Skeletal muscle satellite cell (primary cell): ENCODE measurements at regions not wholly inside any gene's neighbourhood (a gene's known extent, or its start where the extent isn't known, plus 50 kb on each side); places are given as distances from the start of the nearest gene placed in this dataset.

Source experiments
- H3K27me3 ChIP-seq: 2 replicates; pipeline ENCODE4 v1.7.0; 2013; ENCODE audit warnings: low read length; ENCODE audit not compliant: control insufficient read depth, insufficient read depth
- H3K36me3 ChIP-seq: 2 replicates; pipeline ENCODE4 v1.7.0; 2013; ENCODE audit warnings: mild to moderate bottlenecking, control low read depth, low read length; ENCODE audit not compliant: insufficient read depth
- H3K4me1 ChIP-seq: 2 replicates; pipeline ENCODE4 v1.7.0; 2013; ENCODE audit warnings: low read length; ENCODE audit not compliant: control insufficient read depth, insufficient read depth
- H3K4me2 ChIP-seq: 2 replicates; pipeline ENCODE4 v1.7.0; 2013; ENCODE audit warnings: mild to moderate bottlenecking, low read length
- H3K4me3 ChIP-seq: 2 replicates; pipeline ENCODE4 v1.7.0; 2013; ENCODE audit warnings: low read length
- H3K9ac ChIP-seq: 2 replicates; pipeline ENCODE4 v1.7.0; 2013; ENCODE audit warnings: mild to moderate bottlenecking, low read depth, low read length, moderate library complexity
- H3K9me3 ChIP-seq: replicated peaks from 2 replicates; pipeline ENCODE4 v1.7.0; 2013; ENCODE audit warnings: mild to moderate bottlenecking, control low read depth, low read length

GRCh38 chr2:157067562-157067961 lies 189.9 kb upstream of the GALNT5 start:
- Histone ChIP-seq H3K9me3 (no peaks in the 10 kb centered on the region), H3K4me3 (no peak overlapping the region), H3K4me2 (no peak overlapping the region), H3K9ac (no peak overlapping the region), H3K4me1 (no peaks in the 10 kb centered on the region), H3K27me3 (no peaks in the 10 kb centered on the region), H3K36me3 (no peaks in the 10 kb centered on the region)

- no peaks in the 10 kb centered on the region for H3K36me3 ChIP-seq
- H3K4me3 ChIP-seq, result no peak overlapping the region
- H3K9me3 ChIP-seq, result no peaks in the 10 kb centered on the region
- H3K4me2 ChIP-seq, result no peak overlapping the region
- no peaks in the 10 kb centered on the region for H3K4me1 ChIP-seq
- no peaks in the 10 kb centered on the region for H3K27me3 ChIP-seq
- H3K9ac ChIP-seq, result no peak overlapping the region
Measured at GRCh38 chr2:157068237-157068636, 189.3 kb upstream of the GALNT5 start.

- no peaks in the 10 kb centered on the region for H3K27me3 ChIP-seq
- no peaks in the 10 kb centered on the region for H3K9me3 ChIP-seq
- no peaks in the 10 kb centered on the region for H3K4me1 ChIP-seq
- H3K36me3 ChIP-seq, result no peaks in the 10 kb centered on the region
- no peak overlapping the region for H3K4me3 ChIP-seq
- H3K4me2 ChIP-seq, result no peak overlapping the region
- H3K9ac ChIP-seq, result no peak overlapping the region
Measured at GRCh38 chr2:157075924-157076323, 181.6 kb upstream of the GALNT5 start.

GRCh38 chr2:157076526-157077161 lies 180.9 kb upstream of the GALNT5 start:
- Histone ChIP-seq H3K4me1 (no peaks in the 10 kb centered on the region), H3K9ac (no peak overlapping the region), H3K4me2 (no peak overlapping the region), H3K27me3 (no peaks in the 10 kb centered on the region), H3K9me3 (no peaks in the 10 kb centered on the region), H3K36me3 (no peaks in the 10 kb centered on the region), H3K4me3 (no peak overlapping the region)

GRCh38 chr2:157077753-157078350 lies 179.7 kb upstream of the GALNT5 start:
- Histone ChIP-seq H3K4me3 (no peak overlapping the region), H3K27me3 (no peaks in the 10 kb centered on the region), H3K4me2 (no peak overlapping the region)

GRCh38 chr2:157082950-157083349 lies 174.6 kb upstream of the GALNT5 start:
- no peaks in the 10 kb centered on the region for H3K9me3 ChIP-seq
- H3K4me1 ChIP-seq, result peaks cover 5% of the 10 kb centered on the region
- no peaks in the 10 kb centered on the region for H3K27me3 ChIP-seq
- no peak overlapping the region for H3K4me2 ChIP-seq
- H3K4me3 ChIP-seq, result no peak overlapping the region
- H3K9ac ChIP-seq, result no peak overlapping the region
- no peaks in the 10 kb centered on the region for H3K36me3 ChIP-seq

More at GRCh38 chr2:157077753-157078350, 179.7 kb upstream of the GALNT5 start:
- H3K9ac ChIP-seq, result no peak overlapping the region
- H3K4me1 ChIP-seq, result no peaks in the 10 kb centered on the region
- H3K9me3 ChIP-seq, result no peaks in the 10 kb centered on the region
- H3K36me3 ChIP-seq, result no peaks in the 10 kb centered on the region

- no peaks in the 10 kb centered on the region for H3K36me3 ChIP-seq
- no peaks in the 10 kb centered on the region for H3K9me3 ChIP-seq
- no peaks in the 10 kb centered on the region for H3K27me3 ChIP-seq
- H3K9ac ChIP-seq, result no peak overlapping the region
- no peak overlapping the region for H3K4me2 ChIP-seq
- H3K4me1 ChIP-seq, result peaks cover 6% of the 10 kb centered on the region
- H3K4me3 ChIP-seq, result no peak overlapping the region
Measured at GRCh38 chr2:157085522-157085921, 172.0 kb upstream of the GALNT5 start.

- Histone ChIP-seq H3K27me3 (no peaks in the 10 kb centered on the region), H3K4me3 (no peak overlapping the region), H3K36me3 (no peaks in the 10 kb centered on the region), H3K4me2 (no peak overlapping the region), H3K4me1 (peaks cover 6% of the 10 kb centered on the region), H3K9me3 (no peaks in the 10 kb centered on the region), H3K9ac (no peak overlapping the region)
Measured at GRCh38 chr2:157087373-157088002, 170.0 kb upstream of the GALNT5 start.

GRCh38 chr2:157093666-157094065 lies 163.8 kb upstream of the GALNT5 start:
- Histone ChIP-seq H3K9ac (no peak overlapping the region), H3K4me2 (no peak overlapping the region), H3K9me3 (no peaks in the 10 kb centered on the region), H3K36me3 (no peaks in the 10 kb centered on the region), H3K27me3 (no peaks in the 10 kb centered on the region), H3K4me1 (no peaks in the 10 kb centered on the region), H3K4me3 (no peak overlapping the region)

GRCh38 chr2:157105372-157105771 lies 152.1 kb upstream of the GALNT5 start:
- Histone ChIP-seq H3K9me3 (no peaks in the 10 kb centered on the region), H3K4me1 (no peaks in the 10 kb centered on the region), H3K4me2 (no peak overlapping the region)

GRCh38 chr2:157106950-157107349 lies 150.6 kb upstream of the GALNT5 start:
- no peaks in the 10 kb centered on the region for H3K4me1 ChIP-seq
- H3K27me3 ChIP-seq, result no peaks in the 10 kb centered on the region
- no peak overlapping the region for H3K4me3 ChIP-seq
- no peaks in the 10 kb centered on the region for H3K36me3 ChIP-seq
- H3K9ac ChIP-seq, result no peak overlapping the region
- H3K4me2 ChIP-seq, result no peak overlapping the region
- no peaks in the 10 kb centered on the region for H3K9me3 ChIP-seq

More at GRCh38 chr2:157105372-157105771, 152.1 kb upstream of the GALNT5 start:
- Histone ChIP-seq H3K36me3 (no peaks in the 10 kb centered on the region), H3K9ac (no peak overlapping the region), H3K27me3 (no peaks in the 10 kb centered on the region), H3K4me3 (no peak overlapping the region)

GRCh38 chr2:157107460-157107859 lies 150.0 kb upstream of the GALNT5 start:
- H3K27me3 ChIP-seq, result no peaks in the 10 kb centered on the region
- no peaks in the 10 kb centered on the region for H3K4me1 ChIP-seq
- no peak overlapping the region for H3K4me2 ChIP-seq
- no peaks in the 10 kb centered on the region for H3K36me3 ChIP-seq
- no peaks in the 10 kb centered on the region for H3K9me3 ChIP-seq
- no peak overlapping the region for H3K9ac ChIP-seq
- H3K4me3 ChIP-seq, result no peak overlapping the region
